Tibial nerve (tissue), 4 donors: ENCODE measurements at regions not wholly inside any gene's neighbourhood (a gene's known extent, or its start where the extent isn't known, plus 50 kb on each side); places are given as distances from the start of the nearest gene placed in this dataset.

Experiments used
- DNase-seq, 2 donors: peaks; one replicate each; pipeline ENCODE4 v3.0.0-alpha.2; 2019; ENCODE audit warnings: low spot score in 2 of 2
- H3K27ac ChIP-seq, 4 donors: fragments of 200-600 bp; sonication (generic) in 3 of 4; one replicate each; pipeline ENCODE4 v1.5.1; 2017 to 2019; ENCODE audit warnings: mild to moderate bottlenecking in 1 of 4
- H3K27me3 ChIP-seq, 2 donors: fragments of 200-600 bp; sonication (generic) in 1 of 2; one replicate each; pipeline versions ENCODE4 v1.5.1 to v1.6.0; 2017 to 2019
- H3K36me3 ChIP-seq, 3 donors: fragments of 200-600 bp; sonication (generic); one replicate each; pipeline ENCODE4 v1.5.1; 2018 to 2019
- H3K4me1 ChIP-seq, 4 donors: fragments of 200-600 bp; sonication (generic) in 3 of 4; one replicate each; pipeline ENCODE4 v1.5.1; 2017 to 2019
- H3K4me3 ChIP-seq, 4 donors: fragments of 200-600 bp; sonication (generic) in 3 of 4; one replicate each; pipeline ENCODE4 v1.5.1; 2017 to 2019; ENCODE audit warnings: mild to moderate bottlenecking in 1 of 4, moderate library complexity in 1 of 4
- H3K9me3 ChIP-seq, 4 donors: fragments of 200-600 bp; sonication (generic) in 3 of 4; one replicate each; pipeline ENCODE4 v1.5.1; 2017 to 2019
- CTCF ChIP-seq, 5 experiments: fragments of 200-600 bp in 3 of 5; fragments of 450-650 bp in 2 of 5; sonication (generic) in 3 of 5; IDR thresholded peaks; one replicate each; pipeline ENCODE4 v1.5.1; 2016 to 2019; ENCODE audit warnings: antibody characterized with exemption in 5 of 5, mild to moderate bottlenecking in 3 of 5, moderate library complexity in 2 of 5
- EP300 ChIP-seq, 2 donors: sonication (generic); formaldehyde crosslinking; IDR thresholded peaks; one replicate each; pipeline ENCODE4 v1.6.1; 2017; ENCODE audit warnings: antibody characterized with exemption in 2 of 2, mild to moderate bottlenecking in 1 of 2
- POLR2A ChIP-seq, 2 donors: fragments of 450-650 bp; IDR thresholded peaks; one replicate each; pipeline ENCODE4 v1.6.1; 2017; ENCODE audit warnings: antibody characterized with exemption in 2 of 2, mild to moderate bottlenecking in 2 of 2, moderate library complexity in 2 of 2
- WGBS, 2 donors: methylation state at CpG; one replicate each; pipeline ENCODE4 v1.1.5; 2018; 5-methylcytosine and 5-hydroxymethylcytosine counted together

DNA sequence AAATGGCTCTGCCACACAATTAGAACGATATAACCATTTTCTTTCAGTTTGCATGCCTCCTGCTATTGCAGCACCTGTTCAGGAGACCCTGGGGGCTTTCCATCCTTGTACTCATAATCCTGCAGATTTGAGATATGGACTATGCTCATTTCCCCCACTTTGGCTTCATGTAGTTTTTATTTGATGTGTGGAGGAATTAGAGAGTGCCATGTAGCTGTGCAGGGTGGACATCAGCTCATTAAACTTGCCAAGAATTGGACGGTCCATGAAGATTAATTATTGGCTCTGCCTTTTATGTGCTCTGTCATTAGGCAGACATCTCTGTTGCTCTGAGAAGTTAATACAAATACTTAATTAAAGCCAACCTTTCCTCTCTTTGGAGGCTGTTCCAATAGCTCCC lies 66.2 kb upstream of the CD83 start:
- no peaks in the 10 kb centered on the region for H3K36me3 ChIP-seq
- H3K4me3 ChIP-seq: no peak overlapping the region
- peaks cover 0 to 14% of the 10 kb centered on the region in 2 donors for H3K27me3 ChIP-seq
- no peaks in the 10 kb centered on the region for H3K9me3 ChIP-seq
- peaks cover 0 to 2% (median 0%) of the 10 kb centered on the region in 4 donors for H3K4me1 ChIP-seq
- H3K27ac ChIP-seq: no peak overlapping the region
- 62 to 63% methylated on average over 2 of the region's 2 CpGs for WGBS, 2 donors
- TF ChIP-seq EP300 (IDR thresholded peaks at IDR 0.05): no peak
- no peak for TF ChIP-seq POLR2A (IDR thresholded peaks at IDR 0.05)
- TF ChIP-seq CTCF (IDR thresholded peaks at IDR 0.05): no peak
- DNase-seq: no peak

DNA sequence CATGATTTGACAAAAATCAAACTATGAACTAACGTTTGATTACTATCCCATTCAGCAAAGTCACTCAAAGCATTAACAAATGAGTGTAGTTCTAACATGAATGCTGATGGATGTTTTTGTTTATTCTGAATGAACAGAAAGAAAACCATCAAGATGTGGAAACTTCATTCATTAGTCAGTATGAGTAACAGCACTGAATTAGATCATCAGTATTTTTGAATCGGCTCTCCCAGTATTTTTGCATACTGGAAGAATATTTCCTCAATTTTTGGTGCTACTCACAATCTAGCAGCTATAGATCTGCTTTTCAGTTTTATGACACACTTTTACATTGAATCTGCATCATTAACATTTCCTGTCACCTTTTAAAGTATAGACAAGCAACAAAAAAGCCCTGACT lies 63.8 kb upstream of the CD83 start:
- WGBS, 2 donors: 53 to 56% methylated on average over 2 of the region's 2 CpGs
- Histone ChIP-seq H3K9me3 (no peaks in the 10 kb centered on the region), H3K36me3 (no peaks in the 10 kb centered on the region), H3K4me1 (no peaks in the 10 kb centered on the region), H3K27me3 (peaks cover 0 to 11% of the 10 kb centered on the region in 2 donors), H3K4me3 (no peak overlapping the region), H3K27ac (no peak overlapping the region)
- DNase-seq: no peak
- TF ChIP-seq CTCF (IDR thresholded peaks at IDR 0.05): no peak
- TF ChIP-seq EP300 (IDR thresholded peaks at IDR 0.05): no peak
- TF ChIP-seq POLR2A (IDR thresholded peaks at IDR 0.05): no peak

- no peak overlapping the region for H3K4me3 ChIP-seq
- H3K27ac ChIP-seq: no peak overlapping the region
- no peak for TF ChIP-seq POLR2A (IDR thresholded peaks at IDR 0.05)
- H3K36me3 ChIP-seq: no peaks in the 10 kb centered on the region
- no peaks in the 10 kb centered on the region for H3K4me1 ChIP-seq
- H3K9me3 ChIP-seq: no peaks in the 10 kb centered on the region
- 64 to 68% methylated on average over 2 of the region's 2 CpGs for WGBS, 2 donors
- no peaks in the 10 kb centered on the region for H3K27me3 ChIP-seq
- DNase-seq: no peak
Observed at GRCh38 chr6:14055541-14055940, 62.0 kb upstream of the CD83 start.

DNA sequence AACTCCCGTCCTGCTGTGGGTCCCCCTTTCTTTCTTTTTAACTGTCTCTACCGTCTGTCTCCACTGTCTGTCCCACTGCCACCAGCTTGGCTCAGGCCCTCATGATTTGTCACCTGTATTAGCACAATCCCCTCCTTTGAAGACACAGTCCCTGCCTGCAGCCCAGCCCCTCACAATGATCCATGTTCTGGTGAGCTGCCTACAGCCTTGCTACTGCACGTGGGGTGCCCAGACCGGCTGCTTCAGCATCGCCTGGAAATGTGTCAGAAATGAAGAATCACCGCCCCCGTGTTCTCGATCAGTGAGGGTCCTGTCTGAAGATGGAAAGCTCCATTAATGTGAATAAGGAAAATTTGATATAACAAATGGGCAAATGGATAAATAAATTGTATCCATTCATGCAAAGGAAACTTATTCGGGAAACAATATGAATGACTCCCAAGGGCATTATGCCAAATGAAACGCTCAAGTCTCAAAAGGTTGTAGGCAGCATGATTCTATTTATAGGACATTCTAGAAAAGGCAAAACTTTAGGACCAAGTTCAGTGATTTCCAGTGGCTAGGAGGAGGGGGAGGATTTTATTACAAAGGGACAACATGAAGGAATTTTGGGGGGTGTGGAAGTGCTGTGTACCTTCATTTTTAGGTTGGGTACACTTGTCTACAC lies 59.4 kb upstream of the CD83 start:
- Histone ChIP-seq H3K27me3 (peaks cover 0 to 6% of the 10 kb centered on the region in 2 donors), H3K27ac (no peak overlapping the region), H3K36me3 (no peaks in the 10 kb centered on the region), H3K4me3 (no peak overlapping the region), H3K4me1 (no peaks in the 10 kb centered on the region), H3K9me3 (peaks cover 0 to 7% (median 0%) of the 10 kb centered on the region in 4 donors)
- TF ChIP-seq EP300 (IDR thresholded peaks at IDR 0.05) (no peak), CTCF (IDR thresholded peaks at IDR 0.05) (no peak), POLR2A (IDR thresholded peaks at IDR 0.05) (no peak)
- DNase-seq: no peak
- 51 to 55% methylated on average over 10 of the region's 10 CpGs for WGBS, 2 donors

DNA sequence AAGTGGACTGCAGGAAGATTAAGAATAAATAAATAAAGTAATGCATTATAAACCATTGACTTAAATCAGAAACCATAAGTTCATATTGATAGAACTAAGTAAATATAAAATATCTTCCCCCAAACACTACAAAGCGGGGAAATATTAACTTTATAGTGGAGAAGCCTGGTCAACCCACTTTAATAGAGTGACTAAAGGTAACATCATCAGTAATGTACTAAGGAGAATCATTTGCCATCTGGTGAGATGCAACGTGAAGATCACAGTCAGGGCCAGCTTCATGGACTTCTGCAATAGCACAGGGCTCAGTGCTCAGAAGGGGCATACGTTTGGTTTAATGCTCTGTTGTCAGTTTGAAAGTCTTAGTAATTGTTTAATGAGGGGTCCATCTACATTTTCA lies 58.8 kb upstream of the CD83 start:
- TF ChIP-seq CTCF (IDR thresholded peaks at IDR 0.05) (no peak), EP300 (IDR thresholded peaks at IDR 0.05) (no peak), POLR2A (IDR thresholded peaks at IDR 0.05) (no peak)
- 88 to 91% methylated on average over 3 of the region's 3 CpGs for WGBS, 2 donors
- no peak for DNase-seq
- H3K4me1 ChIP-seq: no peaks in the 10 kb centered on the region
- no peak overlapping the region for H3K27ac ChIP-seq
- H3K36me3 ChIP-seq: no peaks in the 10 kb centered on the region
- H3K27me3 ChIP-seq: peaks cover 0 to 6% of the 10 kb centered on the region in 2 donors
- no peak overlapping the region for H3K4me3 ChIP-seq
- peaks cover 0 to 7% (median 0%) of the 10 kb centered on the region in 4 donors for H3K9me3 ChIP-seq
